GM23338 (cell line): ENCODE measurements at regions not wholly inside any gene's neighbourhood (a gene's known extent, or its start where the extent isn't known, plus 50 kb on each side); places are given as distances from the start of the nearest gene placed in this dataset.

Experiments used
- ATAC-seq: fragments of 200-7000 bp; cut with Tn5 transposase; 3 replicates; pipeline ENCODE4 v1.9.1; 2020
- DNase-seq: peaks from one replicate; pipeline ENCODE4 v3.0.0-alpha.2; 2015; ENCODE audit warnings: low spot score
- H2AFZ ChIP-seq: fragments of 200-600 bp; sonication (generic); 2 replicates; pipeline ENCODE4 v1.8.0; 2016; ENCODE audit warnings: antibody characterized with exemption, mild to moderate bottlenecking, moderate library complexity
- H3F3A ChIP-seq: fragments of 200-600 bp; sonication (generic); replicated peaks from 2 replicates; pipeline ENCODE4 v1.8.0; 2017; ENCODE audit warnings: antibody characterized with exemption, mixed run types, low read depth
- H3K27ac ChIP-seq: fragments of 200-600 bp; sonication (generic); 2 replicates; pipeline ENCODE4 v1.6.1; 2016; ENCODE audit warnings: low read depth
- H3K27me3 ChIP-seq: fragments of 200-600 bp; sonication (generic); 2 replicates; pipeline ENCODE4 v1.8.0; 2016; ENCODE audit warnings: mild to moderate bottlenecking, mixed run types, moderate library complexity; ENCODE audit not compliant: insufficient read depth
- H3K36me3 ChIP-seq: fragments of 200-600 bp; sonication (generic); 2 replicates; pipeline ENCODE4 v1.8.0; 2016; ENCODE audit warnings: mild to moderate bottlenecking; ENCODE audit not compliant: insufficient read depth
- H3K4me1 ChIP-seq: fragments of 200-600 bp; sonication (generic); 2 replicates; pipeline ENCODE4 v1.8.0; 2016; ENCODE audit warnings: mild to moderate bottlenecking, moderate library complexity; ENCODE audit not compliant: insufficient read depth
- H3K4me2 ChIP-seq: fragments of 200-600 bp; sonication (generic); 2 replicates; pipeline ENCODE4 v1.7.1; 2017; ENCODE audit warnings: mixed run types
- H3K4me3 ChIP-seq: fragments of 200-600 bp; sonication (generic); 2 replicates; pipeline ENCODE4 v1.6.1; 2016; ENCODE audit warnings: mixed run types
- H3K79me2 ChIP-seq: fragments of 200-600 bp; sonication (generic); replicated peaks from 2 replicates; pipeline ENCODE4 v1.8.0; 2017; ENCODE audit warnings: mild to moderate bottlenecking; ENCODE audit not compliant: insufficient read depth
- H3K9me2 ChIP-seq: fragments of 200-600 bp; sonication (generic); 2 replicates; pipeline ENCODE4 v1.8.0; 2017; ENCODE audit not compliant: insufficient read depth
- H4K20me1 ChIP-seq: fragments of 200-600 bp; sonication (generic); replicated peaks from 2 replicates; pipeline ENCODE4 v1.8.0; 2017; ENCODE audit warnings: mild to moderate bottlenecking; ENCODE audit not compliant: insufficient read depth
- H3K27ac Mint-ChIP-seq: 2 replicates; pipeline ENCODE4 v1.8.0; 2020; ENCODE audit warnings: inconsistent platforms, mild to moderate bottlenecking, moderate library complexity, mixed read lengths
- H3K27me3 Mint-ChIP-seq: 3 replicates; pipeline ENCODE4 v1.8.0; 2022; ENCODE audit warnings: low read depth, mild to moderate bottlenecking, moderate library complexity, mixed read lengths, inconsistent platforms; ENCODE audit not compliant: insufficient read depth, poor library complexity
- H3K36me3 Mint-ChIP-seq: 3 replicates; pipeline ENCODE4 v1.8.0; 2021; ENCODE audit warnings: low read depth, mild to moderate bottlenecking, inconsistent platforms, moderate library complexity, mixed read lengths
- H3K4me1 Mint-ChIP-seq: 3 replicates; pipeline ENCODE4 v1.8.0; 2020; ENCODE audit warnings: mild to moderate bottlenecking, inconsistent platforms, mixed read lengths
- H3K4me3 Mint-ChIP-seq: 3 replicates; pipeline ENCODE4 v1.8.0; 2021; ENCODE audit warnings: moderate library complexity, mild to moderate bottlenecking, inconsistent platforms, mixed read lengths
- H3K9me3 Mint-ChIP-seq: 3 replicates; pipeline ENCODE4 v1.8.0; 2020; ENCODE audit warnings: moderate library complexity, mild to moderate bottlenecking, inconsistent platforms, mixed read lengths
- CREB1 ChIP-seq: fragments of 250-450 bp; sonication (Bioruptor Pico); IDR thresholded peaks from 2 replicates; pipeline ENCODE4 v1.5.0; 2020; ENCODE audit warnings: low read depth, mild to moderate bottlenecking, moderate library complexity
- CTCF ChIP-seq, 2 experiments: fragments of 200-600 bp in 1 of 2; sonication (generic) in 1 of 2; conservative IDR thresholded peaks; 2 replicates each; pipeline versions ENCODE4 v1.5.1 to v1.6.1; 2016 to 2017; ENCODE audit warnings: antibody characterized with exemption in 2 of 2, low read depth in 2 of 2, mild to moderate bottlenecking in 2 of 2, moderate library complexity in 1 of 2
- ETS1 ChIP-seq: IDR thresholded peaks from 2 replicates; pipeline ENCODE4 v1.6.1; 2016; ENCODE audit warnings: antibody characterized with exemption
- JUNB ChIP-seq: IDR thresholded peaks from one replicate; pipeline ENCODE4 v1.6.1; 2016; ENCODE audit warnings: antibody characterized with exemption; ENCODE audit not compliant: unreplicated experiment
- POLR2AphosphoS5 ChIP-seq: IDR thresholded peaks from 2 replicates; pipeline ENCODE4 v1.6.1; 2016; ENCODE audit warnings: antibody characterized with exemption, low read depth
- REST ChIP-seq: IDR thresholded peaks from one replicate; pipeline ENCODE4 v1.6.1; 2018; ENCODE audit warnings: antibody characterized with exemption; ENCODE audit not compliant: unreplicated experiment
- ZNF114 ChIP-seq: fragments of 250-450 bp; sonication (Bioruptor Pico); IDR thresholded peaks from 2 replicates; pipeline ENCODE4 v1.5.0; 2020; ENCODE audit warnings: mild to moderate bottlenecking, moderate library complexity
- ZNF331 ChIP-seq: fragments of 250-450 bp; sonication (Bioruptor Pico); IDR thresholded peaks from 2 replicates; pipeline ENCODE4 v1.5.0; 2020; ENCODE audit warnings: low read depth, mild to moderate bottlenecking, moderate library complexity

- no peak for TF ChIP-seq CTCF (conservative IDR thresholded peaks at IDR 0.05; ENCODE audit: low read depth in 2 of 2)
Measured at GRCh38 chr3:187821616-187822317, 76.5 kb upstream of the BCL6 start (continued).

- H3K9me3 Mint-ChIP-seq, result peaks cover 6% of the 10 kb centered on the region; the same call in 1 of the 3 replicates
- TF ChIP-seq ETS1 (no peak), ZNF114 (CRISPR knock-in tag) (no peak), ZNF331 (CRISPR knock-in tag) (no peak), CREB1 (CRISPR knock-in tag) (no peak), REST (no peak), POLR2AphosphoS5 (no peak), JUNB (no peak)
- no peaks in the 10 kb centered on the region for H3K4me1 Mint-ChIP-seq
- no peak overlapping the region for H3K27ac Mint-ChIP-seq
- Histone ChIP-seq H3K4me2 (no peak overlapping the region), H4K20me1 (no peaks in the 10 kb centered on the region), H3K27ac (no peak overlapping the region), H3K36me3 (no peaks in the 10 kb centered on the region), H3F3A (no peaks in the 10 kb centered on the region), H3K27me3 (no peaks in the 10 kb centered on the region), H3K9me2 (peaks cover 11% of the 10 kb centered on the region; the same call in 1 of the 2 replicates), H3K4me1 (no peaks in the 10 kb centered on the region), H2AFZ (no peak overlapping the region), H3K79me2 (no peaks in the 10 kb centered on the region), H3K4me3 (no peak overlapping the region)
- H3K36me3 Mint-ChIP-seq, result no peaks in the 10 kb centered on the region
- ATAC-seq (no peak), DNase-seq (no peak)
- H3K4me3 Mint-ChIP-seq, result no peak overlapping the region
- peaks cover 2% of the 10 kb centered on the region for H3K27me3 Mint-ChIP-seq
Measured at GRCh38 chr3:187822402-187822801, 77.1 kb upstream of the BCL6 start.
